PC-3 (cell line): ENCODE measurements at regions not wholly inside any gene's neighbourhood (a gene's known extent, or its start where the extent isn't known, plus 50 kb on each side); places are given as distances from the start of the nearest gene placed in this dataset.

Source experiments
- CTCF ChIP-seq: fragments of 300-600 bp; sonication (generic); conservative IDR thresholded peaks from 2 replicates; pipeline ENCODE4 v1.5.1; 2017; ENCODE audit warnings: antibody characterized with exemption, low read depth, mild to moderate bottlenecking, low read length
- EZH2 ChIP-seq: fragments of 300-600 bp; sonication (generic); IDR thresholded peaks from one replicate; pipeline ENCODE4 v1.6.1; 2017; ENCODE audit warnings: antibody characterized with exemption, mild to moderate bottlenecking, low read length; ENCODE audit not compliant: unreplicated experiment

GRCh38 chr18:78199611-78200010 lies 780.0 kb upstream of the SALL3 start:
- TF ChIP-seq CTCF (no peak), EZH2 (no peak)
